ENCODE measurements at regions not wholly inside any gene's neighbourhood (a gene's known extent, or its start where the extent isn't known, plus 50 kb on each side); places are given as distances from the start of the nearest gene placed in this dataset.

DNA sequence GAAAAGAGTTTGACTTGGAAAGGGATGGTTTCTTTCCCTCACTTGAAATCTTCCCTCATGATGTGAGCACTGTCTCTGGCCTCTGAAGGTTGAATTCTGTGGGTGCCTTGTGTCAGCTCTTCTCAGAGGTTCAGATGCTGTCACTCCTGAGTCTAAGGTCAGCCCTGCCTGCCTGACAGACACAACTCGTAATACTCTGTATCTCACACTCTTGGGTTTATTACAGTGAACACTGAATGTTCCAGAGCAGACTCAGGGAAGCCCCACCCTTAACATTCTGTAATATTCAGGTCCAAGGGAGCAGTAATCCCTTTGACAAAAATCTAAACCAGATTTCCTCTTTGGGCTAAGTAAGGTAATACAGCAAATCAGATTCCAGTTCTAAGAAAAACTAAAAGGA lies 837.8 kb downstream of the QKI start (continued):
- TF ChIP-seq, protein P1, sequence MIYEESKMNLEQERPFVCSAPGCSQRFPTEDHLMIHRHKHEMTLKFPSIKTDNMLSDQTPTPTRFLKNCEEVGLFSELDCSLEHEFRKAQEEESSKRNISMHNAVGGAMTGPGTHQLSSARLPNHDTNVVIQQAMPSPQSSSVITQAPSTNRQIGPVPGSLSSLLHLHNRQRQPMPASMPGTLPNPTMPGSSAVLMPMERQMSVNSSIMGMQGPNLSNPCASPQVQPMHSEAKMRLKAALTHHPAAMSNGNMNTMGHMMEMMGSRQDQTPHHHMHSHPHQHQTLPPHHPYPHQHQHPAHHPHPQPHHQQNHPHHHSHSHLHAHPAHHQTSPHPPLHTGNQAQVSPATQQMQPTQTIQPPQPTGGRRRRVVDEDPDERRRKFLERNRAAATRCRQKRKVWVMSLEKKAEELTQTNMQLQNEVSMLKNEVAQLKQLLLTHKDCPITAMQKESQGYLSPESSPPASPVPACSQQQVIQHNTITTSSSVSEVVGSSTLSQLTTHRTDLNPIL (CRISPR knock-in tag; IDR thresholded peaks at IDR 0.05; ENCODE audit: low read depth) = no peak
- TF ChIP-seq ZFP3 (CRISPR knock-in tag; IDR thresholded peaks at IDR 0.05) (no peak), ZFP30 (CRISPR knock-in tag; IDR thresholded peaks at IDR 0.05) (no peak), CSDC2 (CRISPR knock-in tag; IDR thresholded peaks at IDR 0.05) (no peak)

DNA sequence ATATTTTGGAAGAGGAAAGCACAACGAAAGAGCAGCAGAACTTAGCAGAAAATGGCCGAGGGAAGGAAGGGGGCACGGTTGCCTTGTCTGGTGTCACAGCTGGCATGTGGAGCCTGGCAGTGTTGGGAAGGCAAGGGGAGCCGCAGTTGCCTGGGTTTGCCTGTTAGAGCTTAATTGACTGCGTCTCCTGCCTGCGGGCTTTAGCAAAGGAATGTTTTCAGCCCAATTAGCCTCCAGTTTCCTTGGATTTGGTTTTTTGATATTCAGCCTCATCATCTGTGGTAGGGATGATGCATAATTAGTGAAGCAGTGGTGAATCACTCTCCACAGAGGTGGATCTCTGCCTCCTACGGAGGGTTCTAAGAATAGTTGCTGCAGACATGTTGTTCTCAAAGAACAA lies 832.6 kb downstream of the QKI start:
- no peak for ATAC-seq
- TF ChIP-seq, protein P2, sequence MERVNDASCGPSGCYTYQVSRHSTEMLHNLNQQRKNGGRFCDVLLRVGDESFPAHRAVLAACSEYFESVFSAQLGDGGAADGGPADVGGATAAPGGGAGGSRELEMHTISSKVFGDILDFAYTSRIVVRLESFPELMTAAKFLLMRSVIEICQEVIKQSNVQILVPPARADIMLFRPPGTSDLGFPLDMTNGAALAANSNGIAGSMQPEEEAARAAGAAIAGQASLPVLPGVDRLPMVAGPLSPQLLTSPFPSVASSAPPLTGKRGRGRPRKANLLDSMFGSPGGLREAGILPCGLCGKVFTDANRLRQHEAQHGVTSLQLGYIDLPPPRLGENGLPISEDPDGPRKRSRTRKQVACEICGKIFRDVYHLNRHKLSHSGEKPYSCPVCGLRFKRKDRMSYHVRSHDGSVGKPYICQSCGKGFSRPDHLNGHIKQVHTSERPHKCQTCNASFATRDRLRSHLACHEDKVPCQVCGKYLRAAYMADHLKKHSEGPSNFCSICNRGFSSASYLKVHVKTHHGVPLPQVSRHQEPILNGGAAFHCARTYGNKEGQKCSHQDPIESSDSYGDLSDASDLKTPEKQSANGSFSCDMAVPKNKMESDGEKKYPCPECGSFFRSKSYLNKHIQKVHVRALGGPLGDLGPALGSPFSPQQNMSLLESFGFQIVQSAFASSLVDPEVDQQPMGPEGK (CRISPR knock-in tag; IDR thresholded peaks at IDR 0.05; ENCODE audit: borderline replicate concordance) = no peak
- TF ChIP-seq ISL1 (CRISPR knock-in tag; IDR thresholded peaks at IDR 0.05) (no peak), ZNF70 (CRISPR knock-in tag; IDR thresholded peaks at IDR 0.05) (no peak), ARNTL (CRISPR knock-in tag; IDR thresholded peaks at IDR 0.05; ENCODE audit: borderline replicate concordance, low read depth) (no peak), CSDC2 (CRISPR knock-in tag; IDR thresholded peaks at IDR 0.05) (no peak), SNAI2 (CRISPR knock-in tag; IDR thresholded peaks at IDR 0.05) (no peak), ESRRG (CRISPR knock-in tag; IDR thresholded peaks at IDR 0.05) (no peak), ZNF565 (CRISPR knock-in tag; conservative IDR thresholded peaks at IDR 0.05; ENCODE audit: low read depth) (no peak), ZFP30 (CRISPR knock-in tag; IDR thresholded peaks at IDR 0.05) (no peak), PPARA (CRISPR knock-in tag; IDR thresholded peaks at IDR 0.05; ENCODE audit: borderline replicate concordance) (no peak), TCF4 (CRISPR knock-in tag; IDR thresholded peaks at IDR 0.05; ENCODE audit: borderline replicate concordance) (no peak), BACH2 (CRISPR knock-in tag; IDR thresholded peaks at IDR 0.05; ENCODE audit: borderline replicate concordance) (no peak), GLIS3 (CRISPR knock-in tag; IDR thresholded peaks at IDR 0.05) (no peak), OSR1 (CRISPR knock-in tag; IDR thresholded peaks at IDR 0.05) (no peak), ZC3H10 (CRISPR knock-in tag; IDR thresholded peaks at IDR 0.05) (no peak)
- TF ChIP-seq, protein P3, sequence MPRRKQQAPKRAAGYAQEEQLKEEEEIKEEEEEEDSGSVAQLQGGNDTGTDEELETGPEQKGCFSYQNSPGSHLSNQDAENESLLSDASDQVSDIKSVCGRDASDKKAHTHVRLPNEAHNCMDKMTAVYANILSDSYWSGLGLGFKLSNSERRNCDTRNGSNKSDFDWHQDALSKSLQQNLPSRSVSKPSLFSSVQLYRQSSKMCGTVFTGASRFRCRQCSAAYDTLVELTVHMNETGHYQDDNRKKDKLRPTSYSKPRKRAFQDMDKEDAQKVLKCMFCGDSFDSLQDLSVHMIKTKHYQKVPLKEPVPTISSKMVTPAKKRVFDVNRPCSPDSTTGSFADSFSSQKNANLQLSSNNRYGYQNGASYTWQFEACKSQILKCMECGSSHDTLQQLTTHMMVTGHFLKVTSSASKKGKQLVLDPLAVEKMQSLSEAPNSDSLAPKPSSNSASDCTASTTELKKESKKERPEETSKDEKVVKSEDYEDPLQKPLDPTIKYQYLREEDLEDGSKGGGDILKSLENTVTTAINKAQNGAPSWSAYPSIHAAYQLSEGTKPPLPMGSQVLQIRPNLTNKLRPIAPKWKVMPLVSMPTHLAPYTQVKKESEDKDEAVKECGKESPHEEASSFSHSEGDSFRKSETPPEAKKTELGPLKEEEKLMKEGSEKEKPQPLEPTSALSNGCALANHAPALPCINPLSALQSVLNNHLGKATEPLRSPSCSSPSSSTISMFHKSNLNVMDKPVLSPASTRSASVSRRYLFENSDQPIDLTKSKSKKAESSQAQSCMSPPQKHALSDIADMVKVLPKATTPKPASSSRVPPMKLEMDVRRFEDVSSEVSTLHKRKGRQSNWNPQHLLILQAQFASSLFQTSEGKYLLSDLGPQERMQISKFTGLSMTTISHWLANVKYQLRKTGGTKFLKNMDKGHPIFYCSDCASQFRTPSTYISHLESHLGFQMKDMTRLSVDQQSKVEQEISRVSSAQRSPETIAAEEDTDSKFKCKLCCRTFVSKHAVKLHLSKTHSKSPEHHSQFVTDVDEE (CRISPR knock-in tag; IDR thresholded peaks at IDR 0.05) = no peak
- TF ChIP-seq, protein P4, sequence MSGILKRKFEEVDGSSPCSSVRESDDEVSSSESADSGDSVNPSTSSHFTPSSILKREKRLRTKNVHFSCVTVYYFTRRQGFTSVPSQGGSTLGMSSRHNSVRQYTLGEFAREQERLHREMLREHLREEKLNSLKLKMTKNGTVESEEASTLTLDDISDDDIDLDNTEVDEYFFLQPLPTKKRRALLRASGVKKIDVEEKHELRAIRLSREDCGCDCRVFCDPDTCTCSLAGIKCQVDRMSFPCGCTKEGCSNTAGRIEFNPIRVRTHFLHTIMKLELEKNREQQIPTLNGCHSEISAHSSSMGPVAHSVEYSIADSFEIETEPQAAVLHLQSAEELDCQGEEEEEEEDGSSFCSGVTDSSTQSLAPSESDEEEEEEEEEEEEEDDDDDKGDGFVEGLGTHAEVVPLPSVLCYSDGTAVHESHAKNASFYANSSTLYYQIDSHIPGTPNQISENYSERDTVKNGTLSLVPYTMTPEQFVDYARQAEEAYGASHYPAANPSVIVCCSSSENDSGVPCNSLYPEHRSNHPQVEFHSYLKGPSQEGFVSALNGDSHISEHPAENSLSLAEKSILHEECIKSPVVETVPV (CRISPR knock-in tag; IDR thresholded peaks at IDR 0.05) = no peak
- TF ChIP-seq, protein P1 (CRISPR knock-in tag; IDR thresholded peaks at IDR 0.05; ENCODE audit: low read depth) = no peak
- TF ChIP-seq, protein P5, sequence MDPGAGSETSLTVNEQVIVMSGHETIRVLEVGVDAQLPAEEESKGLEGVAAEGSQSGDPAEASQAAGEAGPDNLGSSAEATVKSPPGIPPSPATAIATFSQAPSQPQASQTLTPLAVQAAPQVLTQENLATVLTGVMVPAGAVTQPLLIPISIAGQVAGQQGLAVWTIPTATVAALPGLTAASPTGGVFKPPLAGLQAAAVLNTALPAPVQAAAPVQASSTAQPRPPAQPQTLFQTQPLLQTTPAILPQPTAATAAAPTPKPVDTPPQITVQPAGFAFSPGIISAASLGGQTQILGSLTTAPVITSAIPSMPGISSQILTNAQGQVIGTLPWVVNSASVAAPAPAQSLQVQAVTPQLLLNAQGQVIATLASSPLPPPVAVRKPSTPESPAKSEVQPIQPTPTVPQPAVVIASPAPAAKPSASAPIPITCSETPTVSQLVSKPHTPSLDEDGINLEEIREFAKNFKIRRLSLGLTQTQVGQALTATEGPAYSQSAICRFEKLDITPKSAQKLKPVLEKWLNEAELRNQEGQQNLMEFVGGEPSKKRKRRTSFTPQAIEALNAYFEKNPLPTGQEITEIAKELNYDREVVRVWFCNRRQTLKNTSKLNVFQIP (CRISPR knock-in tag; IDR thresholded peaks at IDR 0.05; ENCODE audit: borderline replicate concordance, low read depth) = no peak

DNA sequence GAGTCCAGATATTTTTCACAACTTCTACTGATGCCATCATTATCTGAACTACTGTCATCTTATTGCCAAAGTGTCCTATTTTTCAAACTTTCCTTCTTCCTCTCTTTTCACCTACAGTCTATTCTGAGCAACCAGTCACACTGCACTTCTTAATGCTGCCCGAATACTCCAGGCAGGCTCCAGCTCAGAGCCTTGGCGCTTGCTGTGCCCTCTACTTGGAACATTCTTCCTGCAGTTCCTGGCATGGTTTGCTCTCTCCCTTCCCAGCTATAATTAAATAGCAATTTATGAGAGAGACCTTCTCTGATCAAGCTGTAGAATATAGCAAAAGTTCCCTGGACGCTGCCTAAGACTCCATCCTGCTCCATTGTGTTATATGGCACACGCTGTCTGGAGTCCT lies 831.6 kb downstream of the QKI start:
- TF ChIP-seq TOX (CRISPR knock-in tag; IDR thresholded peaks at IDR 0.05; ENCODE audit: borderline replicate concordance) (no peak), GLIS3 (CRISPR knock-in tag; IDR thresholded peaks at IDR 0.05) (no peak), TCF4 (CRISPR knock-in tag; IDR thresholded peaks at IDR 0.05; ENCODE audit: borderline replicate concordance) (no peak), RARB (CRISPR knock-in tag; IDR thresholded peaks at IDR 0.05) (no peak)
- ATAC-seq = no peak

Measured in SK-N-SH treated with all-trans-retinoic acid at 6 μM for 48 hours (cell line).